ENCODE measurements at regions not wholly inside any gene's neighbourhood (a gene's known extent, or its start where the extent isn't known, plus 50 kb on each side); places are given as distances from the start of the nearest gene placed in this dataset.

DNA sequence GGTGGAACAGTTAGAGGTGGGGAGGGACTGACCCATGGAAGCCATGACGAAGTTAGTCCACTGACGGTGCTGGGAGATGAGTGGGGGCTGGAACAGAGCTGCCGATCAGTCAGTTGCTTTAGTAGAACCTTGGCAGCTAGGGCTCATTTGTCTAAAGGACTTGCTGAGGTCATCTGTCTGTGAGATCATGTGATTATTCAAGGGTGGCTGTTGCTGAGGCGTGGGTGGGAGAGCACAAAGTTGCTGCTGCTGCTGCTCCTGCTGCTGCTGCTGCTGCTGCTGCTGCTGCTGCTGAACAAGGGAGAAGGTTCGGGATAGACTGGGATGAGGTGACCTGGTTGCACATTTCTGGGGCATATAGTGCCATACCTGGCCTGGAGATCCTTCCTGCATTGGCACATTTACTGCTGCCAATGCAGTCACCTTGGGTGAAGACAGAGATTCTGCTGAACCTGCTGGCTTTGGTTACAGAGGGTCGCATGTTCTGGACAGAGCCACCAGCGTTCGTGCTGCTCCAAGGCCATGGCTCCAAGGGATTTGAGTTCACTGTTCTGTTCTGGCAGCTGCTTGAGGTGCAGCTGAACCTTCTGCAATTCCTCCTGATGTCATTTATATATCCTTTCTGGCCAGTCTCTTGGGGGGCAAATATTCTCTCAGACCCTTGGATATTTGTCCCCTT lies 840.5 kb downstream of the HACE1 start:
- H3K27ac ChIP-seq (replicated peaks in 1 of 4) = no peak overlapping the region
- 72% methylated on average over 8 of the region's 8 CpGs for WGBS
- no peaks in the 10 kb centered on the region for H3K9me3 ChIP-seq
- no peaks in the 10 kb centered on the region for H3K27me3 ChIP-seq
- TF ChIP-seq, protein P1, sequence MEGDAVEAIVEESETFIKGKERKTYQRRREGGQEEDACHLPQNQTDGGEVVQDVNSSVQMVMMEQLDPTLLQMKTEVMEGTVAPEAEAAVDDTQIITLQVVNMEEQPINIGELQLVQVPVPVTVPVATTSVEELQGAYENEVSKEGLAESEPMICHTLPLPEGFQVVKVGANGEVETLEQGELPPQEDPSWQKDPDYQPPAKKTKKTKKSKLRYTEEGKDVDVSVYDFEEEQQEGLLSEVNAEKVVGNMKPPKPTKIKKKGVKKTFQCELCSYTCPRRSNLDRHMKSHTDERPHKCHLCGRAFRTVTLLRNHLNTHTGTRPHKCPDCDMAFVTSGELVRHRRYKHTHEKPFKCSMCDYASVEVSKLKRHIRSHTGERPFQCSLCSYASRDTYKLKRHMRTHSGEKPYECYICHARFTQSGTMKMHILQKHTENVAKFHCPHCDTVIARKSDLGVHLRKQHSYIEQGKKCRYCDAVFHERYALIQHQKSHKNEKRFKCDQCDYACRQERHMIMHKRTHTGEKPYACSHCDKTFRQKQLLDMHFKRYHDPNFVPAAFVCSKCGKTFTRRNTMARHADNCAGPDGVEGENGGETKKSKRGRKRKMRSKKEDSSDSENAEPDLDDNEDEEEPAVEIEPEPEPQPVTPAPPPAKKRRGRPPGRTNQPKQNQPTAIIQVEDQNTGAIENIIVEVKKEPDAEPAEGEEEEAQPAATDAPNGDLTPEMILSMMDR (IDR thresholded peaks at IDR 0.05) = no peak
- TF ChIP-seq POLR2A (IDR thresholded peaks at IDR 0.05; ENCODE audit: low read depth) = no peak
- no peak for TF ChIP-seq POLR2AphosphoS5 (IDR thresholded peaks at IDR 0.05)
- TF ChIP-seq EP300 (IDR thresholded peaks at IDR 0.05) = no peak
- H3K4me1 ChIP-seq = no peaks in the 10 kb centered on the region
- intact Hi-C loops (cut with DNase I) = no loop called here
- DNase-seq (ENCODE audit: extremely low spot score) = no peak
- H3K36me3 ChIP-seq = no peaks in the 10 kb centered on the region
- no peak overlapping the region for H3K4me3 ChIP-seq

DNA sequence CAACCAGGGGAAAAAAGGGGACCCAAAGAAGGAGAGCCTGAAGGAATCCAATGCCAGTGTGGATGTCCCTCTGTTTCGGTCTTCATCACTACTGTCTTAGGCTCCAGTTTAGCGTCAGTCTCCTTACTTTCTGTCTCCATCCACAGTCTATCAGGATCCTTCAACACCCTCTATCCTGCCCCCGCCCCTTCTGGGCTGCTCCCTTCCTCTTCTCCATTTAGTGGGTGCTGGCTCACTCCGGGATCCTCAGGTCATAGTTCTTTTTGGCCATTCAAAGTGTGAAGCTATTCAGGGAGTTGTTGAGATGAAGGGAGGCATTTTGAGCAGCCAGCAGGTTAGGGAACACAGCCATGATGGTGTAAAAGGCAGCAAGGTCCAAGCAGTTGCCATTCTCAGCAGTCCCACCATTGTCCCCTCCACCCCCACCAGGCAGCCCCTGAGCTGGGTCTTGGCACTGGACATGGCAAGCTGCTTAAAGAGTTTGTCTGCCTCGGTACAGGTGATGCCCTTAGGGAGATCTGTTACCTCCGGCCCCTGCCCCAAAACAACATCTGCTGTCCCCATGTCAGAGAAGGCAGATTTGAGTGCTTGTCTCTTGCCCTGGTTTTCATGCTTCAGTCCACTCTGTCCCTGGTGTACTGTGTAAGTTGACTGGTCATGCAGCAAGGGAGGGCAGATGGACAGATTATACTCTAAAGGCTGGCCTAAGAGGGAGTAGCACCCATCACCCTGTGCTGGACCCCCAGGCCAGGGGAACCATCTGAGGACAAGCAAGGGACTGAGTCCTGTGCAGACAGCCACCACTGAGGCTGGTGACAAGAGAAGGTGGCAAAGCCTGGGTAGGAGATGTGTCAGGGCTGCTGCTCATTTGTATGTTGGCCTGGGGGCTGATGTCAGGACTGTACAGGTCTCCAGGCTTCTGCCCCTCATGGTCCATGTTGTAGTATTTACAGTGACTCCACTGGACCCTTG lies 842.0 kb downstream of the HACE1 start:
- H3K27me3 ChIP-seq = no peaks in the 10 kb centered on the region
- H3K4me1 ChIP-seq = no peaks in the 10 kb centered on the region
- no peaks in the 10 kb centered on the region for H3K36me3 ChIP-seq
- TF ChIP-seq POLR2A (IDR thresholded peaks at IDR 0.05; ENCODE audit: low read depth) = no peak
- no peak for TF ChIP-seq POLR2AphosphoS5 (IDR thresholded peaks at IDR 0.05)
- TF ChIP-seq, protein P1 (IDR thresholded peaks at IDR 0.05) = no peak
- no peak for TF ChIP-seq EP300 (IDR thresholded peaks at IDR 0.05)
- no peak overlapping the region for H3K27ac ChIP-seq (replicated peaks in 1 of 4)
- intact Hi-C loops (cut with DNase I) = no loop called here
- H3K4me3 ChIP-seq = no peak overlapping the region
- no peaks in the 10 kb centered on the region for H3K9me3 ChIP-seq
- 91% methylated on average over 5 of the region's 6 CpGs for WGBS
- DNase-seq (ENCODE audit: extremely low spot score) = no peak

GRCh38 chr6:104014163-104014959 lies 845.4 kb downstream of the HACE1 start:
- H3K4me1 ChIP-seq = no peaks in the 10 kb centered on the region
- no peaks in the 10 kb centered on the region for H3K9me3 ChIP-seq
- intact Hi-C loops (cut with DNase I) = no loop called here
- no peak overlapping the region for H3K27ac ChIP-seq (replicated peaks in 1 of 4)
- no peak for DNase-seq (ENCODE audit: extremely low spot score)
- H3K4me3 ChIP-seq = no peak overlapping the region
- H3K27me3 ChIP-seq = no peaks in the 10 kb centered on the region
- no peaks in the 10 kb centered on the region for H3K36me3 ChIP-seq
- TF ChIP-seq POLR2A (IDR thresholded peaks at IDR 0.05; ENCODE audit: low read depth) (no peak), POLR2AphosphoS5 (IDR thresholded peaks at IDR 0.05) (no peak), EP300 (IDR thresholded peaks at IDR 0.05) (no peak)
- TF ChIP-seq, protein P1 (IDR thresholded peaks at IDR 0.05) = no peak
- WGBS = 83% methylated on average over 2 of the region's 2 CpGs

DNA sequence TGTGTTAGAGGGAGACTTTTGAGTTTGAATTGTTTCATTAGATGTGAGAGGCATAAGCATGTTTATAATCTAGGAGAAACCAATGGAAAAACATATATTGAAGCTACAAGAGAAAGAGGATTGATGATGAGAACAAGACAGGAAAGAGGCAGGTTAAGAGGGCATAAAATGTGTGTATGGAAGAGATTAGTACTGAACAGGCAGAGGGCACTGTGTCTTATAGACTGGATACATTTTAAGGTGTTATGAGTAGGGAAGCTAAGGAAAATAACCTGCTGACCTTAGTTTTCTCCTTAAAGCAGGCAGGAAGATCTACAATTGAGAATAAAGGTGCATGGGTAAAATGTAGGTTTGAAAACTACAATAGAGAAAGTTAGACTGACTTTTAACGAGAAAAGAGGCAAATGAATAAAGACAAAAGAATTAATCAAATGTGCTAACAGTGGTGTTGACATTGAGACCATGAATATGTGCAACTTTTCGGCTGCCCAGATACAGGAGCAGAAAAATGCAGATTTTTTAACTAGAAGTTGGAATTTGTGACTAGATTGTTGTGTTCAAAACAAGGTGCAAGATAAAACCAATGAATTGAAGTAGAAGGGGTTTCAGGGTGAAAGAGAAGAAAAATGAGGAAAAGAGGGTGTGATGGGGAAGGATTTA lies 846.3 kb downstream of the HACE1 start:
- Histone ChIP-seq H3K27ac (replicated peaks in 1 of 4) (no peak overlapping the region), H3K27me3 (no peaks in the 10 kb centered on the region), H3K9me3 (no peaks in the 10 kb centered on the region), H3K4me1 (no peaks in the 10 kb centered on the region), H3K36me3 (no peaks in the 10 kb centered on the region), H3K4me3 (no peak overlapping the region)
- TF ChIP-seq EP300 (IDR thresholded peaks at IDR 0.05) (no peak), POLR2A (IDR thresholded peaks at IDR 0.05; ENCODE audit: low read depth) (no peak), POLR2AphosphoS5 (IDR thresholded peaks at IDR 0.05) (no peak)
- TF ChIP-seq, protein P1 (IDR thresholded peaks at IDR 0.05) = no peak
- DNase-seq (ENCODE audit: extremely low spot score) = no peak
- intact Hi-C loops (cut with DNase I) = no loop called here
- 36% methylated on average over 2 of the region's 2 CpGs for WGBS

All from esophagus muscularis mucosa (tissue), 4 donors.